GM23248 (cell line): ENCODE measurements at regions not wholly inside any gene's neighbourhood (a gene's known extent, or its start where the extent isn't known, plus 50 kb on each side); places are given as distances from the start of the nearest gene placed in this dataset.

Experiments used
- EZH2 ChIP-seq: fragments of 200-600 bp; sonication (generic); IDR thresholded peaks from 2 replicates; pipeline ENCODE4 v1.6.1; 2018; ENCODE audit warnings: antibody characterized with exemption, mild to moderate bottlenecking; ENCODE audit not compliant: insufficient read depth, poor library complexity, severe bottlenecking
- EZH2phosphoT487 ChIP-seq: fragments of 200-600 bp; sonication (generic); IDR thresholded peaks from 2 replicates; pipeline ENCODE4 v1.6.1; 2018; ENCODE audit warnings: antibody characterized with exemption, moderate library complexity, mild to moderate bottlenecking, low read depth; ENCODE audit not compliant: insufficient read depth

GRCh38 chr13:34762312-34762711, 179.8 kb upstream of the NBEA start:
- TF ChIP-seq EZH2 (no peak), EZH2phosphoT487 (no peak)
